Naive thymus-derived CD4-positive, alpha-beta T cell (primary cell): ENCODE measurements at regions not wholly inside any gene's neighbourhood (a gene's known extent, or its start where the extent isn't known, plus 50 kb on each side); places are given as distances from the start of the nearest gene placed in this dataset.

Source experiments
- ATAC-seq: fragments of 150-1000 bp; cut with Tn5 transposase; 2 replicates; pipeline ENCODE4 v1.10.0; 2021; ENCODE audit warnings: mild to moderate bottlenecking, moderate library complexity
- CTCF ChIA-PET: fragments of 350-600 bp; sonication (Branson Sonifier 250); formaldehyde crosslinking; loops from one replicate; lab custom pipeline; 2021; ENCODE audit warnings: antibody characterized with exemption; lab: Charles Lee
- POLR2A ChIA-PET: fragments of 350-600 bp; sonication (Branson Sonifier 250); formaldehyde crosslinking; loops from one replicate; lab custom pipeline; 2021; ENCODE audit warnings: antibody characterized with exemption, inconsistent platforms; lab: Charles Lee
- DNase-seq, 9 donors: peaks; one replicate each; pipeline versions ENCODE4 v3.0.0 to v3.0.0-alpha.2; 2020 to 2022; ENCODE audit warnings: mixed read lengths in 1 of 9
- H3K27ac ChIP-seq: one replicate; pipeline ENCODE4 v1.7.0; 2013; ENCODE audit warnings: mild to moderate bottlenecking, low read depth, low read length, moderate library complexity
- H3K27me3 ChIP-seq, 2 donors: one replicate each; pipeline ENCODE4 v1.7.0; 2013; ENCODE audit warnings: low read length in 2 of 2, mild to moderate bottlenecking in 2 of 2, moderate library complexity in 2 of 2; ENCODE audit not compliant: control insufficient read depth in 2 of 2, insufficient read depth in 2 of 2
- H3K36me3 ChIP-seq, 3 experiments: 1 replicate in 2 of 3; 2 replicates in 1 of 3; pipeline ENCODE4 v1.7.0; 2013; ENCODE audit warnings: low read length in 3 of 3, mild to moderate bottlenecking in 3 of 3, moderate library complexity in 1 of 3; ENCODE audit not compliant: insufficient read depth in 3 of 3, control insufficient read depth in 2 of 3
- H3K4me1 ChIP-seq, 2 donors: one replicate each; pipeline ENCODE4 v1.7.0; 2013; ENCODE audit warnings: low read length in 2 of 2, mild to moderate bottlenecking in 2 of 2, moderate library complexity in 1 of 2; ENCODE audit not compliant: control insufficient read depth in 2 of 2, insufficient read depth in 2 of 2
- H3K4me3 ChIP-seq: 2 replicates; pipeline ENCODE4 v1.7.0; 2013; ENCODE audit warnings: mild to moderate bottlenecking, low read length
- H3K9me3 ChIP-seq, 3 experiments: 1 replicate in 2 of 3; 2 replicates in 1 of 3; pipeline ENCODE4 v1.7.0; 2013; ENCODE audit warnings: low read length in 3 of 3; ENCODE audit not compliant: control insufficient read depth in 2 of 3
- H3K27ac Mint-ChIP-seq, 9 donors: one replicate each; pipeline ENCODE4 v1.8.0; 2020 to 2022; ENCODE audit warnings: mixed read lengths in 9 of 9, mild to moderate bottlenecking in 8 of 9, moderate library complexity in 5 of 9, inconsistent platforms in 2 of 9
- H3K27me3 Mint-ChIP-seq, 5 donors: one replicate each; pipeline ENCODE4 v1.8.0; 2021 to 2022; ENCODE audit warnings: mixed read lengths in 5 of 5, mild to moderate bottlenecking in 1 of 5
- H3K36me3 Mint-ChIP-seq, 5 donors: one replicate each; pipeline ENCODE4 v1.8.0; 2020 to 2022; ENCODE audit warnings: mixed read lengths in 5 of 5, mild to moderate bottlenecking in 3 of 5, inconsistent platforms in 1 of 5
- H3K4me1 Mint-ChIP-seq, 7 donors: one replicate each; pipeline ENCODE4 v1.8.0; 2020 to 2022; ENCODE audit warnings: mixed read lengths in 7 of 7, mild to moderate bottlenecking in 3 of 7, inconsistent platforms in 1 of 7
- H3K4me3 Mint-ChIP-seq, 10 donors: one replicate each; pipeline ENCODE4 v1.8.0; 2020 to 2022; ENCODE audit warnings: mild to moderate bottlenecking in 10 of 10, mixed read lengths in 10 of 10, moderate library complexity in 6 of 10, inconsistent platforms in 2 of 10
- H3K9me3 Mint-ChIP-seq, 11 donors: one replicate each; pipeline ENCODE4 v1.8.0; 2020 to 2022; ENCODE audit warnings: mixed read lengths in 11 of 11, mild to moderate bottlenecking in 4 of 11, inconsistent platforms in 1 of 11, moderate library complexity in 1 of 11
- intact Hi-C, 2 donors: fragments of 100-400 bp; cut with micrococcal nuclease; formaldehyde crosslinking; loops; one replicate each; pipeline ENCODE4 v1.15.1; 2023

DNA sequence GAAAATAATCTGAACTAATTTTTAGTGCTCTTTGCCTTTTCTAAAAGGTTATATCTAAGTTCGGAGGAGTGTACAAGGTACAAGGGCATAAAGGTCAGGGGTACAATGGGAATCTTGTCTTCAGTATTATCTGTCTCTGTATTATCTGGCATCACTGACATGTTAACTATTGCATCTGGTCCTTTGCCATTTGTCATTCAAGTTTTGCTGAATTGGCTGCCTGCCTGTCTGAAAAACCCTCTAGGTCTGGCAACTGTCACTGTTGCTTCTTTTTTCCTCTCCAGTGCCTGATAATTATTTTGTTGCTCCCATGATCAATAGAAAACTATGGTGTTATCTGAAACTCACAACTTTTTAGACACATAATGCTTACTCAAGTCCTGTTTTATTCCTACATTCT lies 112.5 kb upstream of the STK26 start:
- no peaks in the 10 kb centered on the region for H3K36me3 ChIP-seq
- H3K9me3 ChIP-seq: no peaks in the 10 kb centered on the region
- ATAC-seq (no peak), DNase-seq (no peak)
- no peaks in the 10 kb centered on the region for H3K4me1 ChIP-seq
- POLR2A ChIA-PET: no interaction called here
- no peaks in the 10 kb centered on the region for H3K27me3 ChIP-seq
- CTCF ChIA-PET: no interaction called here
- no peak overlapping the region for H3K4me3 ChIP-seq
- intact Hi-C loops: no loop called here
- peaks cover 0 to 1% (median 0%) of the 10 kb centered on the region in 5 donors for H3K36me3 Mint-ChIP-seq
- H3K27me3 Mint-ChIP-seq: no peaks in the 10 kb centered on the region
- peak overlapping the region in 1 of 9 donors; percentile 47 for H3K27ac Mint-ChIP-seq
- no peaks in the 10 kb centered on the region for H3K4me1 Mint-ChIP-seq
- H3K9me3 Mint-ChIP-seq: peaks cover 0 to 3% (median 0%) of the 10 kb centered on the region in 11 donors
- no peak overlapping the region for H3K4me3 Mint-ChIP-seq
- no peak overlapping the region for H3K27ac ChIP-seq

DNA sequence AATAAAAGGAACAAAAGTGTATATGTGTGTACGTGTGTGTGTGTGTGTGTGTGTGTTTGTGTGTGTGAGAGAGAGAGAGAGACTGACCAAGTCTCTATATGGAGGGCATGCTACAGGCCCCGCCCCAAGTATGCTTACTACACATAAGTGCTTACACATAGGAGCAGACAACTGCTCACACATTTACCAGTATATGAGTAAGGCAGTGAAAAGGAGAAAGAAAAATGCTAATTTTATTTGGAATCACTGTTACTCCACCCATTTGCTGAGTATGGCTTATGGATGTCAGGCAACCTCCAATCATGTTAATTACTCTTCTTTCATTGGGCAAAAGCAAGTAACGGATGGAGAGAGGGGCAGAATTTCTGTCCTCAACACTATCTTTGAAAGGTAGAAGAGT lies 107.6 kb upstream of the STK26 start:
- Mint-ChIP-seq H3K36me3 (peaks cover 0 to 1% (median 0%) of the 10 kb centered on the region in 5 donors), H3K9me3 (peaks cover 0 to 3% (median 0%) of the 10 kb centered on the region in 11 donors), H3K27me3 (no peaks in the 10 kb centered on the region), H3K4me1 (peaks cover 0 to 6% (median 0%) of the 10 kb centered on the region in 7 donors), H3K4me3 (no peak overlapping the region), H3K27ac (no peak overlapping the region)
- CTCF ChIA-PET: no interaction called here
- H3K27ac ChIP-seq: no peak overlapping the region
- H3K4me1 ChIP-seq: no peaks in the 10 kb centered on the region
- POLR2A ChIA-PET: no interaction called here
- no peaks in the 10 kb centered on the region for H3K27me3 ChIP-seq
- H3K36me3 ChIP-seq: no peaks in the 10 kb centered on the region
- DNase-seq (no peak), ATAC-seq (no peak)
- no peaks in the 10 kb centered on the region for H3K9me3 ChIP-seq
- no peak overlapping the region for H3K4me3 ChIP-seq
- intact Hi-C loops: no loop called here

GRCh38 chrX:131917588-131917987 lies 105.5 kb upstream of the STK26 start:
- intact Hi-C loops: no loop called here
- Mint-ChIP-seq H3K4me1 (peaks cover 0 to 6% (median 0%) of the 10 kb centered on the region in 7 donors), H3K36me3 (peaks cover 0 to 1% (median 0%) of the 10 kb centered on the region in 5 donors), H3K4me3 (no peak overlapping the region), H3K27ac (no peak overlapping the region), H3K27me3 (no peaks in the 10 kb centered on the region), H3K9me3 (peaks cover 0 to 3% (median 0%) of the 10 kb centered on the region in 11 donors)
- Histone ChIP-seq H3K36me3 (no peaks in the 10 kb centered on the region), H3K4me3 (no peak overlapping the region), H3K27me3 (no peaks in the 10 kb centered on the region), H3K27ac (no peak overlapping the region), H3K9me3 (no peaks in the 10 kb centered on the region), H3K4me1 (no peaks in the 10 kb centered on the region)
- POLR2A ChIA-PET: no interaction called here
- DNase-seq: no peak
- no peak for ATAC-seq
- CTCF ChIA-PET: no interaction called here

DNA sequence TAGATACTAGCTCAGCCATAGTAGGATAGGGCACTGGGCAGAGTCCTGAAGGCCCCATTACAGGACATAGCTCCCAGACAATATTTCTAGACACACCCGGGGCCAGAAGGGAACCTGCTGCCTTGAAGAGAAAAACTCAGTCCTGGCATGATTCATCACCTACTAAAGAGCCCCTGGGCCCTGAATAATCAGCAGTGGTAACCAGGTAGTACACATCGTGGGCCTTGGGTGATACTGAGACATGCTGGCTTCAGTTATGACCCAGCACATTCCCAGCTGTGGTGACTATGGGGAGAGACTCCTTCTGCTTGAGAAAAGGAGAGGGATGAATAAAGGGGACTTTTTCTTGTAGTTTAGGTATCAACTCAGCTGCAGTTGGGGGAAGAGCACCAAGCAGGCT lies 104.3 kb upstream of the STK26 start:
- H3K27ac Mint-ChIP-seq: no peak overlapping the region
- Histone ChIP-seq H3K4me1 (no peaks in the 10 kb centered on the region), H3K9me3 (no peaks in the 10 kb centered on the region), H3K4me3 (no peak overlapping the region), H3K27ac (no peak overlapping the region), H3K36me3 (no peaks in the 10 kb centered on the region), H3K27me3 (no peaks in the 10 kb centered on the region)
- ChIA-PET CTCF (no interaction called here), POLR2A (no interaction called here)
- intact Hi-C loops: no loop called here
- H3K9me3 Mint-ChIP-seq: peaks cover 0 to 3% (median 0%) of the 10 kb centered on the region in 11 donors
- ATAC-seq (no peak), DNase-seq (no peak)
- no peak overlapping the region for H3K4me3 Mint-ChIP-seq
- peaks cover 0 to 6% (median 0%) of the 10 kb centered on the region in 7 donors for H3K4me1 Mint-ChIP-seq
- peaks cover 0 to 1% (median 0%) of the 10 kb centered on the region in 5 donors for H3K36me3 Mint-ChIP-seq
- H3K27me3 Mint-ChIP-seq: no peaks in the 10 kb centered on the region

DNA sequence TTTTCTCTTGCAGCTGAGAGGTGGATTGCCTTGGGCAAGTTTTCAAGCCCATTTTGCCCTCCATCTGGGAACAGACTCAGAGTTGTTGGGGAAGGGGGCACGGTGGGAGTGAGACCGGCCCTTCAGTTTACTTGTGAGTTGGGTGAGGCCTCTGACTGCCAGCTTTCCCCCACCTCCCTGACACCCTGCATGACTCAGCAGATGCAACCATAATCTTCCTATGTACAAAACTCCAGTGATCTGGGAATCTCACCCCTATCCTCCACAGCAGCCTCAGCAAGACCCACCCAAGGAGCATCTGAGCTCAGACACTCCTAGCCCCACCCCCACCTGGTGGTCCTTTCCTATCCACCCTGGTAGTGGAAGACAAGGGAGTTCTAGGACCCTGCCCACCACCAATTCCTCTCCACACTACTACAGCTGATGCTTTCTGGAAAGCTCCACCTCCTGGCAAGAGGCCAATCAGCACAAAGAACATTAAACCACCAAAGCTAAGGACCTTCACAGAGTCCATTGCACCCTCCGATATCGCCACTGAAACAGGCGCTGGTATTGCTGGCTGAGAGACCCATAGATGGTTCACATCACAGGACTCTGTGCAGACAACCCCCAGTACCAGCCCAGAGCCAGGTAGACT lies 99.4 kb upstream of the STK26 start:
- Mint-ChIP-seq H3K36me3 (no peaks in the 10 kb centered on the region), H3K4me1 (peaks cover 0 to 13% (median 4%) of the 10 kb centered on the region in 7 donors), H3K27me3 (peaks cover 0 to 2% (median 0%) of the 10 kb centered on the region in 5 donors), H3K4me3 (no peak overlapping the region), H3K27ac (no peak overlapping the region), H3K9me3 (peaks cover 0 to 5% (median 0%) of the 10 kb centered on the region in 11 donors)
- no peak for DNase-seq
- H3K4me1 ChIP-seq: no peaks in the 10 kb centered on the region
- no peak overlapping the region for H3K4me3 ChIP-seq
- H3K27me3 ChIP-seq: no peaks in the 10 kb centered on the region
- intact Hi-C loops: no loop called here
- H3K9me3 ChIP-seq: no peaks in the 10 kb centered on the region
- ChIA-PET POLR2A (no interaction called here), CTCF (no interaction called here)
- ATAC-seq: no peak
- no peak overlapping the region for H3K27ac ChIP-seq
- no peaks in the 10 kb centered on the region for H3K36me3 ChIP-seq

GRCh38 chrX:131938749-131939148 lies 84.4 kb upstream of the STK26 start:
- peaks cover 0 to 7% (median 0%) of the 10 kb centered on the region in 7 donors for H3K4me1 Mint-ChIP-seq
- no peaks in the 10 kb centered on the region for H3K36me3 Mint-ChIP-seq
- H3K9me3 Mint-ChIP-seq: peaks cover 0 to 4% (median 0%) of the 10 kb centered on the region in 11 donors
- DNase-seq: no peak
- no peaks in the 10 kb centered on the region for H3K4me1 ChIP-seq
- no peaks in the 10 kb centered on the region for H3K27me3 Mint-ChIP-seq
- no peak overlapping the region for H3K4me3 ChIP-seq
- POLR2A ChIA-PET: interaction anchor here (0.9 kb wide), 1 partner anchor 457 kb away, joined by 3 read pairs; no protein-coding TSS in a partner anchor
- H3K4me3 Mint-ChIP-seq: no peak overlapping the region
- no peaks in the 10 kb centered on the region for H3K27me3 ChIP-seq
- no peak for ATAC-seq
- CTCF ChIA-PET: no interaction called here
- H3K36me3 ChIP-seq: no peaks in the 10 kb centered on the region
- no peaks in the 10 kb centered on the region for H3K9me3 ChIP-seq
- intact Hi-C loops: no loop called here
- no peak overlapping the region for H3K27ac Mint-ChIP-seq
- no peak overlapping the region for H3K27ac ChIP-seq

DNA sequence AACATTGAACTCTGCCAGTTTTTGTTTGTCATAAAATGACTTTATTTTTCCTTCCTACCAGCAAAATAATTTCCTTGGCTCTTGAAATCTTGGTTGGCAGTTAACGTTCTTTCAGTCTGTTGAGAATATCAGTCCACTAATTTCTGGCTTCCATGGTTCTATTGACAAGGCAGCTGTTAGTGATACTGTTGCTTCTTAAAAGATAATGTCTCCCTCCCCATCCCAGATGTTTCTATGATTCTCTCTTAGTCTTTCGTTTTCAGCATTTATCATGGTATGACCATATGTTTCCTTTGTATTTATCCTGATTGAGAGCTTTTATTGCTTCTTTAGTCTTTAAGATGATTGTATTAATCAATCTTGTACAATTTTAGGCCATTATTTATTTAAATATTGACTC lies 81.1 kb upstream of the STK26 start:
- H3K4me3 ChIP-seq: no peak overlapping the region
- peaks cover 0 to 7% (median 0%) of the 10 kb centered on the region in 7 donors for H3K4me1 Mint-ChIP-seq
- no peak for DNase-seq
- H3K27me3 ChIP-seq: no peaks in the 10 kb centered on the region
- no peak overlapping the region for H3K27ac Mint-ChIP-seq
- CTCF ChIA-PET: no interaction called here
- POLR2A ChIA-PET: interaction anchor here (0.6 kb wide), 1 partner anchor 82 kb away, joined by 4 read pairs; no protein-coding TSS in a partner anchor
- no peak for ATAC-seq
- H3K9me3 ChIP-seq: no peaks in the 10 kb centered on the region
- H3K9me3 Mint-ChIP-seq: peaks cover 0 to 4% (median 0%) of the 10 kb centered on the region in 11 donors
- H3K27me3 Mint-ChIP-seq: no peaks in the 10 kb centered on the region
- intact Hi-C loops: no loop called here
- no peaks in the 10 kb centered on the region for H3K36me3 Mint-ChIP-seq
- H3K4me1 ChIP-seq: no peaks in the 10 kb centered on the region
- H3K36me3 ChIP-seq: no peaks in the 10 kb centered on the region
- no peak overlapping the region for H3K4me3 Mint-ChIP-seq
- H3K27ac ChIP-seq: no peak overlapping the region
